ENCODE measurements at regions not wholly inside any gene's neighbourhood (a gene's known extent, or its start where the extent isn't known, plus 50 kb on each side); places are given as distances from the start of the nearest gene placed in this dataset.
"Not testable (repeated sequence)": the region's sequence is repeated elsewhere in the genome, so short reads cannot be mapped to it uniquely, and the experiment has no call there.

DNA sequence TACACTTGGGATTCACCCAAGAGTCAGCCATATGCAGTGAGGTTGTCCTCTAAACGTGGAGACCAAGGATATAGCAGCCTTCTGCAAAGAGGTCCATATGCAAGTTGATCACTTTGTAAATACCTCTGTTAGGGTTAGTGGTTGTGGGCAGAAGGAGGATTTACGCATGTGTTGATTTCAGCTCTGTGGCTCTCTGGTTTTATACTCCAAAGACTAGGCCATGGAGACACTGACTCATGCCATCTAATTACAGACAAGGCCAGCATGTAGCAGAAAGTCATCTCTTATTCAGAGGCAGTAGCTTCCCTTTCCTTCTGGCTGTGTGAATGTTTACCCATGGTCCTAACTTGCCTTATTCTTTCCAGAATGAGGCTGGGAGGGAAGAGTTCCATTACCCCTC, 140.9 kb upstream of the GOLGA6L4 start:
- DNase-seq (ENCODE audit: low read depth in 2 of 3, low spot score in 2 of 3), result not testable (repeated sequence)

DNA sequence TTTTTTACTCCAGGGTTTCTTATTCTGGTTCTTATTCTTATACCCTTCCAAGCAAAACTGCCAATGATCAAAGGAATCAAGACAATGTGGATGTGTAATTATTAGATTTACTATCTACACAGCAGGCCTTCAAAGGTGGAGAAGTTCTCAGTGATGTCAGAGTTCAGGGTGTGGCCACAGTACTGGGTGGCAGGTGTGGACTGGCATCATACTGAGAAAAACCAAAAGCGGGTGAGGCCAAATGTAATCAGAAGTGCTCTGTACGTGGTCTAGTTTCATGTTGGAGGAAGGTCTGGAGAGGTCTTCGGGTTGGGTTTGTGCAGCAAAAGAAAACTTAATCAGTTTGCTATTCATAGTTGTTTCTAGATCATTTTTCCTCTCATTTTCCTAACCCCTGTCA, 138.5 kb upstream of the GOLGA6L4 start:
- DNase-seq (ENCODE audit: low read depth in 2 of 3, low spot score in 2 of 3), result not testable (repeated sequence)

DNA sequence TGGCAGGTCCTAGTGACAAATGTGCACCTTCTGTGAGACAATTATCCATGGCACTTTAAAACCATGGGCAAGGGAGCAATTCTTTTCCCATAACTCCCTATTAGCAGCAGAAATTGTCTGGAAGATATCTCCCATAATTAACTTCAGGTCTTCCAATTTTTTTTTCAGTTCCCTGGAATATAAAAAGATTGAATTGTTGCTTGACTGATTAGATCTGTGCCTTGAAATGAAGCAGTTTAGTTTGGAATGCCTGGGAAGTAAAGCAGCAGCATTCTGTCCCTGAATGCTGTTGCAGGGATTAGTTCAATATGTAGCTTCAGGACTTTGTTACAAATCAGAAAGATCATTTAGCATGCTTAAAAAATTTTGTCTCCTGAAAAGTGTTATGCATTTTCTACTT, 137.0 kb upstream of the GOLGA6L4 start:
- DNase-seq (ENCODE audit: low read depth in 2 of 3, low spot score in 2 of 3), result no peak

DNA sequence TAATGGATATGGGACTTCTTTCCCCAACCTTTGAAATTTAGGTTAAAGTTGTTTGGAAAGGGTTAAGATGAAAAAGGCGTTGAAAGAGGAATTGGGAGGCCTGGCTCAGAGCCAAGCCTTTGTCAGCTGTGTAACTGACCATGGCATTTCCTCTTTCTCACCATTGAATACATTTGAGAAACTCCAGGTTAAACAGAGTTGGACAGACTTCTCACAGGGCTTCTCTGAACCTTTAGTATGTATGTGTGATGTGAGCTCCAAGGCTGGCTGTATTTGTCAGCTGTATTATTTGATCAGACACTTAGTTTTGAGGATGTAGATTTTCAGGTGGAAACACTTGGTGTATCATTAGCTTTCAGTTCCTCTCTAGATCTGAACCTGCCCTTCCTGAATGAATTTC, 136.4 kb upstream of the GOLGA6L4 start:
- peak in 2 of 3 donors; percentile 49 to 72 for DNase-seq (ENCODE audit: low read depth in 2 of 3, low spot score in 2 of 3)

DNA sequence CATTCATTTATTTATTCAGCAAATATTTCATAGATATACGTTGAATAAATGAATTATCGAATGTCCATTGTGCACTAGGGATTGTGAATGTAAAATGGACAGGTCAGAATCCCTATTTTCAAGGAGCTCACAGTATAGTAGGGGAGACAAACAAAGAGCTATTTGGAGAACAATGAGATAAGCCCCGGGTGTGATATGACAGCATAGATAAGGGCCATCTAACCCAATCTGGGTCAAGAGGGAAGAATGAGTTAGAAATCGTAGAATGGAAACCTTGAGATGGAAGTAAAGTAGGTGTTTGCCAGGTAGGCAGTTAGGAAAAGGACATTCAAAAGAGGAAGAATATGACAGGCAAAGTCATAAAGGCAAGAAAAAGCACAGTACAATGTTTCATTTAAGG, 132.2 kb upstream of the GOLGA6L4 start:
- DNase-seq (ENCODE audit: low read depth in 2 of 3, low spot score in 2 of 3), result no peak

DNA sequence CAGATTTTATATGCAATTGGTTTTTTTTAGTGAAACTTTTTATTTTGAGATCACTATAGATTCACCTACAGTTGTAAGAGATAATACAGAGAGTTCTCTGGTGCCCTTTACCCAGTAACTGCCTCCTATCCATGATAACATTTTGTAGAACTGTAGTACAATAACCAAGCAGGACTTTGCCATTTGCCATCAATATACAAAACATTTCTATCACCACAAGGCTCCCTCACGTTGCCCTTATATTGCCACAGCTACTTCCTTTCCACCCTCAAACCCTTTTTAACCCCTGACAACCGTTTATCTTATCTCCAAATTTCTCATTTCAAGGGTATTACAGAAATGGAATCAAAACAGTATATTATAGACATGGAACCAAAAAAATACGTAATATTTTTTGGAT, 130.7 kb upstream of the GOLGA6L4 start:
- no peak for DNase-seq (ENCODE audit: low read depth in 2 of 3, low spot score in 2 of 3)

DNA sequence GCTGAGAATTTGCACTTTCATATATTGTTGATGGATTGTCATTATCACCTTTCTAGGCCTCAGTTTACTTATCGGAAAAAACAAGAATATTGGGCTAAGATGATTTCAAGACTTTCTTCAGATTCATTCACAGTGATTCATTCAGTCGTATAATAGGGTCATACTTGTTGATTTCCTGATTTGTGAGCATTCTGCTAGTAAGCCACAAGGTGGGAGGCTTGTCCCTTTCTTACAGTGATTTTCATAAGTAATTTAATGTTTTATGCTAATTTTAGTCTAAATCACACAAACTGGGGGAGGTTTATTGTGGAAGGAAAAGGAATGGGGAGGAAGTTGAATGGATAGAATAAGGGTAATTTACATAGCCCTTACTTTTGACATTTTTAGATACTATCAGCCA, 126.8 kb upstream of the GOLGA6L4 start:
- peak in 1 of 3 donors; percentile 20 for DNase-seq (ENCODE audit: low read depth in 2 of 3, low spot score in 2 of 3)

DNA sequence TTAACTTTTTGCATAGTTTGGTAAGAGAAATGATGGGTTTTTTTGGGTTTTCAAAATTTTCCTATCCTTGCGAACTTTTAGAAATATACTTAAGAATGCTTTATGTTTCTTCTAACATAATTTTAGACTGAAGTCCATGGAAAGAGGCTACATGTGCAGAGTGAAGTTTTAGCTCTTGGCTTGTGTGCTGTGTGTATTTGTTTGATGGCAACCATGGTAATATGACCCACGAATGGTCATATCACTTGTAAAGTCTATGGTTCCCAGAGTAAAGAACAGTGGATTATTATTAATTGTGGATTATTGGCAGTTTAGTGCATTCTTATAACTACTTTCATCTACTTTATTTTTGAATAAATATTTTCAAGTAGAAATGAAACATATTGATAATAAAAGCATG, 124.0 kb upstream of the GOLGA6L4 start:
- DNase-seq (ENCODE audit: low read depth in 2 of 3, low spot score in 2 of 3), result no peak

DNA sequence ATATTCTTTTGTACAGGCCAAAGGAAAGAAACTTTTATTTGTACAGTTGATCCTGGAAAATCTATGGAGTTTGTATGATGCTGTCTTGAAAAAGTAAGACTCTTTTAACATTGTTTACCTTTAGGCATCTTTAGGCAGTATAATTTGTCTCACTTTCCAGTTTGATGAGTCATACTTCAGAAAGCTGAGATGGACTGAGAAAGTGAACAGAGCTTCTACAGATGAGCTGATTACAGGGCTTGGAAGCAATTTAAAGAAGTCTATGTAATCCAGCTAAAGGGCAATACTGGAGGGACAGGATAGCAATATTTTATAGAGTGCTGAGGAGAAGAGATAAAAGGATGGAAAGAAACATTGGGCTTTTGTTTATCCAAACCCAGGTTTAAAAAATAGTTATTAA, 123.5 kb upstream of the GOLGA6L4 start:
- DNase-seq (ENCODE audit: low read depth in 2 of 3, low spot score in 2 of 3), result peak in 1 of 3 donors; percentile 8

DNA sequence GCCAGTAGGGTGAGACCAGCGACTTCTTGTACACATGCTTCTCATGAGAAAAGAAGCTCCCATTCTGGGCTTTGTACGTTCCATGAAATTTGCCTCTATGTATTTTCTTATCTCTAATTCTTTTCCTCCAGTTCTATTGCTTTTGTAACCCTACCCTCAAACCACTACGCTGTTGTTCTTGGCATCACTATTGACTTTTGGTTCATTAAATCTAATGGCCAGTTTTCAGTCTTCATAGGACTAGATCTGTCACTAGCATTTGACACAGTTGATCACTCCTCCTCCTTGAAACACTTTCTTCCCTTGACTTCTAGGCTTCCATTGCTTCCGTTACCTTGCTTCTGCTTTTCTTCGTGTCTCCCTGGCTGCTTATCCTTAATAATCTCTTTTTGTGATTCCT, 121.7 kb upstream of the GOLGA6L4 start:
- no peak for DNase-seq (ENCODE audit: low read depth in 2 of 3, low spot score in 2 of 3)

DNA sequence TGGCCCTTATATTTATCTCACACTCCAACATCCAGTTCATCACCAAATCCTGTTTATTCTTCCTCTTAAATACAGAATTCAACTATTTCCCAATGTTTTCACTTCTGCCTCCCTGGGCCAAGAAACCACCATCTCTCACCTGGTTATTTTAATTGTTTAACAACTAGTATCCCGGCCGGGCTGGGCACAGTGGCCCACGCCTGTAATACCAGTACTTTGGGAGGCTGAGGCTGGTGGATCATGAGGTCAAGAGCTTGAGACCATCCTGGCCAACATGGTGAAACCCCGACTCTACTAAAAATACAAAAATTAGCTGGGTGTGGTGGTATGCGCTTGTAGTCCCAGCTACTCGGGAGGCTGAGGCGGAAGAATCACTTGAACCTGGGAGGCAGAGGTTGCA, 120.9 kb upstream of the GOLGA6L4 start:
- not testable (repeated sequence) for DNase-seq (ENCODE audit: low read depth in 2 of 3, low spot score in 2 of 3)

DNA sequence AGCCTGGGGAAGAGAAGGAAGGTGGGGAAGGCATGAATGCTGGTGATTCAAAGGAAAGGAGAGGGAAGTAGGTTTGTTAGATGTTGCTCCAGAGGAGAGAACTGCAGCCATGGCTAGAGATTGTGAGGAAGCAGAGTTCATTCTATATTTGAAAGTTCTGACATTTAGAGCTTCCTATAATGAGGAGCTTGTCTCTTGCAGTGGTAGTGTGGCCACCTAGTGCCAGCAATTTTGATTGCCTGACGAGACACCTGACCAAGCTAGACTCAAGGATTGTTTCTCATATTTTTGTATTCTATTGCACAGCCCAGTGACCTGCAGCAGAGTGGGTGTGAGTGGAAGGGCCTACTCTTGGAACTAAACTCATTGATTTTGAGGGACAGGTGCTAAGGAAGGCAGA, 116.2 kb upstream of the GOLGA6L4 start:
- DNase-seq (ENCODE audit: low read depth in 2 of 3, low spot score in 2 of 3), result peak in 1 of 3 donors; percentile 13

DNA sequence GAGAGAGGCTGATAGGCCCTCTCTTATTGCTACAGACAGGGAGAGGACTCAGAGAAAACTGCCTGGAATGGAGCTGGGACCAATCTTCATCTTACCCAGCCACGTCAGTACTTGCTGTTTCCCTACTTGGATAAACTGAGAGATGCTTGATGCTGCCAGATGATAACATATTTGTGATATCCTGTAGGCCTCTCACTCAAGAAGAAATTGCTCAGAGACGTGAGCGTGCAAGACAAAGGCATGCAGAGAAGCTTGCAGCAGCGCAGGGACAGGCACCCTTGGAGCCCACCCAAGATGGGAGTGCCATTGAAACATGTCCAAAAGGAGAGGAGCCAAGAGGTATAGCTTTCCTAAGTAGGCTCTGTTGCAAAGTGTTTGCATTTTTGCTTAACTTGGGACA, 114.7 kb upstream of the GOLGA6L4 start:
- DNase-seq (ENCODE audit: low read depth in 2 of 3, low spot score in 2 of 3), result not testable (repeated sequence)

DNA sequence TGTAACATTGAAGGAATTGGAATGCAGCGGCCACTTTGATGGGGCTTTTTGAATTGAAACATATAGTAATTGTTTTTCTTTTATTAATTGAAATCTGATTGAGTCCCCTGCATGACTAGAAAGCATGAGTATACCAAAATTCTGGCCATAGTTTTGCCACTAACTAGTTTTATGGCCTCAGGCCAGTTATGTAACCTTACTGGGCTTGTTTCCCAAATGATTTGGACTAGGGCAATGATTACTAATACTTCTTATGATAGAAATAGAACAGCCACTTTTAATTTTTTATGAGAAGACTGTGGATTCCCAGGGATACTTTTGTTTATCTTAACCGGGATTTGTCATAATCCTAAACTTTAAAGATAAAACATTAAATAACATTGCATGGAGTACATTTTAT, 106.9 kb upstream of the GOLGA6L4 start:
- not testable (repeated sequence) for DNase-seq (ENCODE audit: low read depth in 2 of 3, low spot score in 2 of 3)

DNA sequence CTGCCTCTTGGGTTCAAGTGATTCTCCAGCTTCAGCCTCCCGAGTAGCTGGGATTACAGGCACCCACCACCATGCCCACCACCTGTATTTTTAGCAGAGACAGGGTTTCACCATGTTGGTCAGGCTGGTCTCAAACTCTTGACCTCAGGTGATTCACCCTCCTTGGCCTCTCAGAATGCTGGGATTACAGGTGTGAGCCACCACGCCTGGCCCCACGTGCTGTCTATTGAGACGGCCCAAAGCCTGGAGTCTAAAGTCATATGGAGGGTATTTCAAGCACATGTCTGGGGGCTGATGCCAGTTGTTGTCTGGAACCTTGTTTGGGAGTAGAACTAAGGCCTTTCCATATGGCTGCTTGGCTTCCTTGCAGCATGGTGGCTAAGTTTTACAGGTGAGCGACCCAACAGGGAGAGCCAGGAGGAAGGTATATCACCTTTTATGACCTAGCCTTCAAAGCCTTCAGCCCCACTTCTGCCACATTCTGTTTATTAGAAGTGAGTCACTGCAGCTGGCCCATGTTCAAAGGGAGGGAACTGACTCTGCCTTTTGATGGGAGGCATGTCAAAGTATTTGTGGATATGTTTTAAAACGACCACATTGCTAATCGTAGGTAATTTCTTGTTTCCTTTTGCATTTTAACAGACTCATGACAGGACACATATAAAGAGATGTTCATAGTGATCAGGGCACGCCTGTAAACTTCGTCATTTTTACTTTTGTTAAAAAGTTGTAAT, 105.3 kb upstream of the GOLGA6L4 start:
- DNase-seq (ENCODE audit: low read depth in 2 of 3, low spot score in 2 of 3), result not testable (repeated sequence)

DNA sequence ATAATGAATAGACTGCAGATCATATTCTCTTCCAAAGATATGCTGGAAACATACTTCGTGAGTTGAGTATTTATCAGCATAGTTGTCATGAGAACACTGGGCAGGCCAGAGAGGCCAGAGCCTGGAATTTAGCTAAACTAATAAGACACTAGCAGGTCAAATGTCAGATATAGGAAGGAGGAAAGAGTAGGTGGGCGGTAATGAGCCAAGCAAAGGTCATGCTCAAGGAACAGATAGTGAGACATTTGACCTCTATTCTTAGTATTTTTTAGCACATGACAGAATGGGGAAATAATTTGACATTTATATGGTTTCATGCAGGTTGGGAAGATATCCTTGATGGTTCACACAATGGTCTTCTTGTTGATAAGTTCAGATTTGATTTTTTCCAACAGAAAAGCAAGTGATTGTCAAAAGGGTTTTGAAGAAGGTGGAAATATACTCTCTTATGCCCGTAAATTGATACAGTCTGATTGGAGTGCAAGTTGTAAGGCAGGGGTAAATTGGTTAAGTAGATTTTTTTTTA, 99.6 kb upstream of the GOLGA6L4 start:
- DNase-seq (ENCODE audit: low read depth in 2 of 3, low spot score in 2 of 3), result not testable (repeated sequence)

DNA sequence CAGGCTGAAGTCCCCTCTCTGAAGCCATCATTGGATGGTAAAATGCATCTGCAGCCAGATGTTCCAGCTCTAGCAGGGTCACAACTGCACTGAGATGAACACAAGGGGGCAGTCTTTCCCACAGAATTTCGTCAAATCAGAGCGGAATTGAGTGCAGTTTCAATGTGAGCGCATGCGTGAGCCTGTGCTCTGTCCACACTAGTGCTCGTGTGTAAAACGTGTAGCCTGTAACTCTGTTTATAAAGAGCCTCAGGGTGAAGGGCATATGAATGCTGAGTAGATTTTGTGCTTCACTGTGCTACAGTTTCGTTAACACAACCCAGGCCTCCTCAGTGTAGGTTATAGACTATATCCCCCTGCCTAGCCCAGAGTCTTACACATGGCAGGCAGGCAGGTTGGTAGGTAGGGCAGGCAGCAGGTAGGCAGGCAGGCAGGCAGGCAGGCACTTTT, 92.7 kb upstream of the GOLGA6L4 start:
- peak; percentile 61 to 93 (median 80) for DNase-seq (ENCODE audit: low read depth in 2 of 3, low spot score in 2 of 3)

DNA sequence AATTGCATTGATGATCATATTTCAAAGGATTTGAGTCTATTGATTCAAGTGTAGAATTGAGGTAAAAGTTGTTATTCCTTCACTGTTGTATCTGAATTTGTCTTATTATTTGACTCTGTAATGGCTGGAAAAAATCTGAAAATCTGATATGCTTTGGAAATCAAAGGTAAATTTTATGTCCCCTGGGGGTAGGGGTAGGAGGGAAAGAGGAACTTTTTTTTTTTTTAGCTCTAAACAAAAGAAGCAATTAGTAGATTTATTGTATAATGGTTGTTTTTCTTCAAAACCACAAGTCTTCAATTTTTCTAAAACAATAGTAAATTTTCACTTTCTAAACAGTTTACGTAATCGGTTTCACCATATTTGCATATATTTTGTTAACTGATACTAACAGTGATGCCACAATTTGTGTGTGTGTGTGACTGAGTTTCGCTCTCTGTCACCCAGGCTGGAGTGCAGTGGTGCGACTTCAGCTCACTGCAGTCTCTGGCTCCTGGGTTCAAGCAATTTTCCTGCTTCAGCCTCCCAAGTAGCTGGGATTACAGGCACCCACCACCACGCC, 91.7 kb upstream of the GOLGA6L4 start:
- no peak for DNase-seq (ENCODE audit: low read depth in 2 of 3, low spot score in 2 of 3)

DNA sequence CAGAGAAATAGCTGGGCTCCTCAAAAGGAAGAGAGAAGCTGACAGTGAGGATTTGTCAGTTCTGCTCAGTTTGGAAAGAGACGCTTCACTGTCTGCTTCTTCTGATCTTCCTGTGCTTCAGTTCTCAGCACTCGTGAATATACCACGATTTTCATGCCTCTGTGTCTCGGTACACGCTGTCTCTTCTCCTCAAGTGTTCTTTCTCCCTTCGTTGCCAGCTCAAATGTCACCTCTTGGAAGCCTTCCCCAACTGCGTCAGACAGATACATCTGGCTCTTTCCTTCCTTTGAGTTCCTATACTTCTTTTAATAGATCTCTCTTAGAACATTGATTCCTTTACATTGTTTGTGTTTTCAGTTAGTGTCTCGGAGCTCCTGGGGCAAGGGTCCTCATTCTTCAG, 90.6 kb upstream of the GOLGA6L4 start:
- not testable (repeated sequence) for DNase-seq (ENCODE audit: low read depth in 2 of 3, low spot score in 2 of 3)

DNA sequence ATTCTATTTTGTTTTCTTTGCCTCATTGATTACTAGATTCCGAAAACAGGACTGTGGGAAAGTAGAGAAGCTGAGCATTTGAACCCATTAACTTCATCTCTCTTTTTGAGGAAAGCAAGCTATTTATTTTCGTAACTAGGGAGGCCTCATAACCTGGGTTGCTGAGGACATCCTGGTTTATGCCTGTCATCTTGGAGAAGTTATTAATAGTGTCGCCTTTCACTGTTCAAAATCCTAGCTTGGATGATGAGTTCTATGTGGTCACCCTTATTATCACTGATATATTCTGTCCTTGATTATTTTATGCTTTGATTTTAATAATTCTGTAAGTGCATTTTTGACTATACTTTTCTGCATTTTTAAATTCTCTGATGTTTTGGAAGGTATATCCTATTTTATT, 89.3 kb upstream of the GOLGA6L4 start:
- not testable (repeated sequence) for DNase-seq (ENCODE audit: low read depth in 2 of 3, low spot score in 2 of 3)

DNA sequence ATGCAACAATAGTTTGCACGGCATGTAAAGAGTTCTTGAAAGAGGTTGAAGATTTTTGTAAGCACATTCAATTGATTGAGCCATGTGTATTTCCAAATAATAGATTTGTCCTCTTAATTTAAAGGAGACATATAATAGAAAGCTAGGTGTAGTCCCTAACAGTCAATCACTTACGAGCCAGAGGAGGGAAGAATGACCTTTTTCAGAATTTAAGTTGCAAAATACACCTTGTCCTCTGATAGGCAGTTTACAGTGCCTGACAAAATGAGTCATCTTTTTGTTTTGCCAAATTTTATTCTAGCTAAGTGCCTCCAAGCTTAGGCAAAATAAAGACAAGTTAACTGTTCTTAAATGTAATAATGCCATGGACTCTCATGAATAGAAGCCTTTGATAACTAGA, 88.3 kb upstream of the GOLGA6L4 start:
- not testable (repeated sequence) for DNase-seq (ENCODE audit: low read depth in 2 of 3, low spot score in 2 of 3)

DNA sequence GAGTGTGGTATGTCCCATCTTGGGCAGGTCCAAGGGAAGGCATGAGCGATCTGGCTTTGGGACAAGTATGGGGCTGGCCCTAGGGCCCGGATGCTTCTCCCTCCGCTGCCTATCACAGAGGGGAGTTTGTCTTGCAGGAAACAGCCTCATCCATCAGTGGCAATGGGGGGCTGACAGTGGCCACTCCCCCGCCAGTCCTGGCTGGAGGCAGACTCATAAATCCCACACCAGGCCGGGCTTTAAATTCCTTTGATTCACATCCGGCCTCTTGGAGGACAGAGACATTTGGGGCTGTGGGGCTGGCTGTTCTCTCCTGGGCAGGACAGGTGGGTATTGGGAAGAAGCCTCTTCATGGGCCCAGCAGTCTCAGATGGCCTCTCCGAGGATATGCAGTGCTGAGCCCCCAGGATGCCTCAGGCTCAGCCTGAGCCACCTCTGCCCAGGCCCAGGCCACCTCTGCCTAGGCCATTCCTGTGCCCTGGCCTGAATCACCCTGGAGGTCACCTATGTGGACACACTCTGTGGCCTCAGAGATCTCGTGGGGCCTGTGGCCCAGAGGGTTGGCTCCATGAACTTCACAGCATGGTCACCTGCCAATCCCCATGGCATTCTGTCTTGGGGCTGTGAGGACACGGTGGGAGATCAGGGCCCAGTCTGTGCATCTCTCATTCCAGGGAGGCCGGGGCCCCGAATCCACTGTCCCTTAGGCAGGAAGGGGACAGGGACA, 84.2 kb upstream of the GOLGA6L4 start:
- DNase-seq (ENCODE audit: low read depth in 2 of 3, low spot score in 2 of 3), result no peak

Data from hematopoietic multipotent progenitor cell (in vitro differentiated cells).